ENCODE measurements at regions not wholly inside any gene's neighbourhood (a gene's known extent, or its start where the extent isn't known, plus 50 kb on each side); places are given as distances from the start of the nearest gene placed in this dataset.
"Not testable (repeated sequence)": the region's sequence is repeated elsewhere in the genome, so short reads cannot be mapped to it uniquely, and the experiment has no call there.

DNA sequence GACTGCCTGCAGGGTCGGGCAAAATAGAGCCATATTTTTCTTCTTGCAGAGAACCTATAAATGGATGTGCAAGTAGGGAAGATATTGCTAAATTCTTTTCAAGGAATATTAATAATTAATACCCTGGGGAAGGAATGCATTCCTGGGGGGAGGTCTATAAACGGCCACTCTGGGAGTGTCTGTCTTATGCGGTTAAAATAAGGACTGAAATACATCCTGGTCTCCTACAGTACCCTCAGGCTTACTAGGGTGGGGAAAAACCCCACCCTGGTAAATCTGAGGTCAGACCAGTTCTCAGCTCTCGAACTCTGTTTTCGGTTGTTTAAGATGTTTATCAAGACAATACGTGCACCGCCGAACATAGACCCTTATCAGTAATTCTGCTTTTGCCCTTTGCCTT is 118.6 kb downstream of the PLG start:
- TF ChIP-seq, protein P1, sequence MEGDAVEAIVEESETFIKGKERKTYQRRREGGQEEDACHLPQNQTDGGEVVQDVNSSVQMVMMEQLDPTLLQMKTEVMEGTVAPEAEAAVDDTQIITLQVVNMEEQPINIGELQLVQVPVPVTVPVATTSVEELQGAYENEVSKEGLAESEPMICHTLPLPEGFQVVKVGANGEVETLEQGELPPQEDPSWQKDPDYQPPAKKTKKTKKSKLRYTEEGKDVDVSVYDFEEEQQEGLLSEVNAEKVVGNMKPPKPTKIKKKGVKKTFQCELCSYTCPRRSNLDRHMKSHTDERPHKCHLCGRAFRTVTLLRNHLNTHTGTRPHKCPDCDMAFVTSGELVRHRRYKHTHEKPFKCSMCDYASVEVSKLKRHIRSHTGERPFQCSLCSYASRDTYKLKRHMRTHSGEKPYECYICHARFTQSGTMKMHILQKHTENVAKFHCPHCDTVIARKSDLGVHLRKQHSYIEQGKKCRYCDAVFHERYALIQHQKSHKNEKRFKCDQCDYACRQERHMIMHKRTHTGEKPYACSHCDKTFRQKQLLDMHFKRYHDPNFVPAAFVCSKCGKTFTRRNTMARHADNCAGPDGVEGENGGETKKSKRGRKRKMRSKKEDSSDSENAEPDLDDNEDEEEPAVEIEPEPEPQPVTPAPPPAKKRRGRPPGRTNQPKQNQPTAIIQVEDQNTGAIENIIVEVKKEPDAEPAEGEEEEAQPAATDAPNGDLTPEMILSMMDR (IDR thresholded peaks at IDR 0.05; ENCODE audit: insufficient read depth, low read depth, low read length) = not testable (repeated sequence)
- not testable (repeated sequence) for TF ChIP-seq EZH2 (IDR thresholded peaks at IDR 0.05; ENCODE audit: insufficient read depth, low read length)

All from astrocyte (in vitro differentiated cells and primary cell).